NCI-H2196 (cell line): ENCODE measurements at regions not wholly inside any gene's neighbourhood (a gene's known extent, or its start where the extent isn't known, plus 50 kb on each side); places are given as distances from the start of the nearest gene placed in this dataset.

Source experiments
- DNase-seq: peaks from one replicate; lab custom pipeline; 2025; ENCODE audit not compliant: unreplicated experiment; lab: John Stamatoyannopoulos, UW

DNA sequence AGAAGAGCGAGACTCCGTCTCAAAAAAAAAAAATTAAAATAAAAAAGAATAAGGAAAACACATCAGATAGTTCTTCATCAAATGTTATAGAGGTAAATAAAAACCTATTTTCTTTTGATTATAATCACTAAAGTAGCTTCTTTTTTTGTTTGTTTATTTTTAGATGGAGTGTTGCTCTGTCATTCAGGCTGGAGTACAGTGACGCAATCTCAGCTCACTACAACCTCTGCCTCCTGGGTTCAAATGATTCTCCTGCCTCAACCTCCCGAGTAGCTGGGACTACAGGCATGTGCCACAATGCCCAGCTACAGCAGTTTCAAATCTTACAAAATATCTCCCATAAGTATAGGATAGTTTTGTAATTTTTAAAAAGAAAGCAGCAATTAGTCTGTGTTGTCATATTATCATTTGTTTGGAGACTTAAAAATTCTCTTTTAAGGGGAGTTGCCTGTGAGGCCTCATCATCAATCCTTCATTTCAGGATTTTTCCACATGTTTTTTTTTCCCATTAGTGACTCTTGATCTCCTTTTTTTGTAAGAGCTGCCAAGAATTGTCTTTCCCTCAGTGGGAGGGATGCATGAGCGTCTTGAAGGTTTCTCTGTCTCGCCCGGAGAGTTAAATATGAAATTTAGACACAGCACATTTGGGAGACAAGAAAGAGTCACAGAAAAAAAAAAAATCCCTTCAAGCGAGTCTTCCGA, 275.9 kb downstream of the CDCA7 start:
- DNase-seq: no peak

- no peak for DNase-seq
Measured at GRCh38 chr2:173631127-173631460, 276.4 kb downstream of the CDCA7 start.

GRCh38 chr2:173644146-173644545, 289.5 kb downstream of the CDCA7 start:
- DNase-seq: no peak

GRCh38 chr2:173647681-173648311, 293.1 kb downstream of the CDCA7 start:
- no peak for DNase-seq

GRCh38 chr2:173648816-173649215, 294.1 kb downstream of the CDCA7 start:
- DNase-seq: no peak

GRCh38 chr2:173649527-173650219, 295.0 kb downstream of the CDCA7 start:
- no peak for DNase-seq

- DNase-seq: no peak
Measured at GRCh38 chr2:173651891-173652290, 297.2 kb downstream of the CDCA7 start.

DNA sequence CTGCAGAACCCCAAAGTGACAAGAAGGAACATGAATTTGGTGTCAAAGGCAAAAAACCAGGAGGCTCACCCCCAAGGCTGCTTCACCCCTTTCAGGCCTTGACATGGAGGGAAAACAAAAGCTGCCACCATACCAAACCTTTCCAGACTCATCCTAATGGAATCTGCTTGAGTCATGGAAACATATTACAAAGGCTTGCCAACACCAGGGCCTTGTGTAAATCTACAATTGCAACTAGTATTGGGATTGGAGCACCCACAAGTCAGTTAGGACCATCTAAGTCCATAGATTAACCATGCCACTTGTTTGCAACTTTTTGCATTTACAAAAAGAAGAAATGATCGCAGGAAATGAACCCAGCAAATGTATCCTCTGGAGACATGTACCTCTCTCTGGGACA, 297.6 kb downstream of the CDCA7 start:
- no peak for DNase-seq

DNA sequence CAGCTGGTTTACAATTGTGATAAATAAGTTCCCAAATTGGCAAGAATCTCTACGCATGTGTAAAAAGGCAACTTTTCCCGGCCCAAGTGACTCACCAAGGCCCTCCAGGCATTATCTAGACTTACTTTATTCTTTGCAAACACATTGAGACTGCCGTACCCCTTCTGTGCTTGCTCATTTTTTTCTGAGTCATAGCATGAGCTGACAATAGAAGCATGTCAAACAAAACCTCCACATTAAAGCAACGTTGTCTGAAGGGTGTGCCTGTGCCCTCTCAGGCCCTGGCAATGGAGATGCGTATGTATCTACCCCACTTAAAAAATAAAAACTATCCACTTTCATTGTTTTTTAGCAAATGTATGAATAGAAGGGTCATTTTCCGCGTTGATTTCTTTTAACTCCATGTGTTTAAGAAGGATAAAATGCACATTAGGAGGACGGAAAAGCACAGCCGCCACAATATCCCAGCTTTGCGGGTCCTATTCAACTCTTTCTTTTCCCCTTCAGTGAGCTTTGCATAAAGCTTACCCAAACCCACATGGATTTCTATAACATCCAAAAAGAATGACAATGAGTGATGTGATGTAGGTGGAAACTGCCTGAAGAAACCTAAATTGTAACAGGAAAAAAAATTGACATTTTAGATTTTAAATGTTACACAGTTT, 298.2 kb downstream of the CDCA7 start:
- no peak for DNase-seq

DNA sequence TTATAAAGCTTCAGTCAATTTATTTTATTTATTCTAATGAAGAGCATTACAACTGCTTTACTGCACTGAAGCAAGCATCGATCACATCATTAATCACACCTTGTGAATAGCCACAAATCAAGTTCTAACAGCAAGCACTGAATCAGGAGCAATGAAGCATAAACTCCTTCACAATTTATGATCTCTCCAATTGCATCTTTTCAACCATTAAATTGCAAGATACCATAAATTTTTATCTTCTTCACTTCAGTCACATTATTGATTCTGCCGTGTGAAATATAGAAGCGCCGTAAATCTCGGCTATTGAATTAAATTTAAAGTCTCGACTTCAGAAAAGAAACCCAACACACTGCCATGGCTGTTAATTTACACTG, 298.7 kb downstream of the CDCA7 start:
- DNase-seq: no peak

GRCh38 chr2:173654161-173654895, 299.7 kb downstream of the CDCA7 start:
- DNase-seq: no peak

DNA sequence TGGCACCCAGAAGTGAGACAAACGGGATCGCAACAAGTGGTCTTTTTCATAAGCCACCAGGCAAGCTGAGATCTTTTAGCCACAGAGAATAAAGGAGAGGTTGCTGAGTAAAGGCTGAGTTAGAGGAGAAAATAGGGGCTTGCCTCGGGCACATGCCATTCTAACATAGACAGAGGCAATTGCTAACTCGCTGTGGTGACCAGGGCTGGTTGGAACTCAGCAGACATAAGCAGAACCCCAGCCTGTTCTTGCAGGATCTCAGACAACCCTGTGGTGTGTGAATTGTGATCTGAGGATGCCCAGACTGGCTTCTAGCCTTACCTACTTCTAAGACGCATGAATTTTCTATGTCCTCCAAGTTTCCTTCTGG, 300.2 kb downstream of the CDCA7 start:
- DNase-seq: no peak

- no peak for DNase-seq
Measured at GRCh38 chr2:173656086-173656485, 301.4 kb downstream of the CDCA7 start.

DNA sequence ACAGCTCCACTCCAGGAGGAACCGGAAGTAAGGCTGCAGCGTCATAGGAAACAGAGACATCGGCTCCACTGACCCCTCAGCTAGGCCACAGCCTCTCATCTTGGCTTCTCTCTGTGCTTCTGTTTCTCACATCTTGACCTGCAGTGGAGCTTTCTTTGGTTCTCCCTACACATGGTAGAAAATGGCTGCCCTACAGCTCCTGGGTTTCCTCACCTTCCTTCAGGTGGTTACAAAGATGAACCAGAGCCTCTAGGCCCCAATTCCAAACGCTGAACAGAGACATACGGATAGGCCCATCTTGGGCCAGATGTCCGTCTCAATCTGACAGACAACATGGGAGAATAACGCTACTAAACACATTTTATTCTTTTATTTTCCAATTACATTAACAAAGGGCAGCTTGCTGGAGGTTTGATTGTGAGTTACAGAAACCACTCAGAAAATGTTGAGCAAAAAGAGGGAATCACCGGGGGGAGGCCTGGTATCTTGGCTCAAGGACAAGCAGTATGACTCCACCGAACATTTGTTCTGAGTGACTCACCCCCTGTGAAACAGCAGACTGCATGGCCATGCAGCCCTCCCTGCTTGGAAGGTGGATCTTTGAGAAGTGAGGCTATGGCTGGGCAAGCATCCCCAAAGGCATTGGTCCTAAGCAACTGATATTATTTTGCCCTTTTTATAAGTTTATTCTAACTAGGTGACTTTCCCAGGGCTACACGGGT, 303.5 kb downstream of the CDCA7 start:
- DNase-seq: no peak

DNA sequence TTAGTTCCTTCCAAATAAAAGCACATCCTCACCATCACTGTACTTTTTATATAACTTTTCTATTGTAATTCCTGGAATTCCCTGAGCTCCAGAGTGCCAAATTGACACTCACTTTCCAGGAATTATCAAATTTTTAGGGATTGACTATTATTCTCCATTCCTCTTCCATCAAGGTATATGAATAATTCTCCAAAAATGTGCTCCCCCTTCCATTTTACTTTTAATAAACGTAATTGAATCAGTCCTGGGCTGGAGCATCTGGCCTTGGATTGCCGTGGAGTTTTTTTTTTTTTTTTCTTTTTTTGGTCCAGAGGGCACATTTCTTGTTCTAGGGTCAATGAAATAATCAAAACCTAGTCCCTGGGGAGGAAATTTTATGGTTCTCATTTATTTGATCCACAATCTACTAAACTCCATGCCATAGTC, 304.3 kb downstream of the CDCA7 start:
- no peak for DNase-seq

DNA sequence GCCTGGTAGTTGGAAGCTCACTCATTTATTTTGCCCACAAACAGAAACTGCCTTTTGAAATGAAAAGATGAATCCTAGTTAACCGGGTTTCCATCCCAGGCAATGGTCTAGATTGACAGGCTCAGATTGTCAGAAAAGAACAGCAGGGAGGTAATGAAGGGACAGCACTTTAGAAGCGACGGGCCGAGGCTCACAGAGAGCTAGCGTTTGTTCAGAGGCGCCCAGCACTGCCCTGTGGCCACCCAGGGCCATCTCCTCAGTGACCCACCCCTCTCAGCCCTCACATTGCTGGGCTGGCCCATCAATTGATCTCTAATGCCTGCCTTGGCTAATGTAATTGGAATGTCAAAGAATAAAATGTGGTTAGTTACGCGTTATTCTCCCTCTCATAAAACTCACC, 304.8 kb downstream of the CDCA7 start:
- no peak for DNase-seq

- DNase-seq: no peak
Measured at GRCh38 chr2:173661586-173661985, 303.6 kb downstream of the SP3 start.

GRCh38 chr2:173663353-173663752, 301.8 kb downstream of the SP3 start:
- no peak for DNase-seq

DNA sequence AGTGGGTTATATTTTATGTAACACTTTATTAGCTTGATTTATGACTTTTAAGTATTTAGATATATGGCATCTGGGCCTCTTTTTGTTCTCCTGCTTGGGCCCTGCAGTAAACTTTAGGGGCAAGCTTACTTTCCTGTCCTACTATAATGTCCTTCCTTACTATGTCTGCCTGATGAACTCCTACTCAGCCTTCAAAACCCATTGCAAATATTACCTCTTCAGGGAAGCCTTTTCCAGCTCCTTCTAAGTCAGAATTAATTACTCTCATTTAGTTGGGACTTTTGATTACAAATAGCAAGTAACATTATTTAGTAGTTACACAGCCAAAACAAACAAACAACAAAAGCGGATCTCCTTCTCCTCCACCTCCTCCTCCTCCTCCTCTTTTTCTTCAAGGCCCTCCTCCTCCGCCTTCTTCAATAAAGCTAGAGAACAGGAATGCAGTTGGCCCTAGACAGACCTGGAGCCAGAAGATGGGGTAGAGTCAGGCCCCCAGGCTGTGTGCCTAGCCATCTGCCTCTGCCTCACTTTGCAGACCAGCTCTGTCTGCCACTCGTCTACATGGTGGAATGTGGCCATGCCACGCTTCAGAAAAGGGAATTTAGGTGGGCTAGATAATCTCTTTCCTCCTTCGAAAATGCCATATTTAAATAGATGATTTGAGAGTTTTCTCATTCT, 301.2 kb downstream of the SP3 start:
- DNase-seq: no peak

GRCh38 chr2:173664513-173664910, 300.7 kb downstream of the SP3 start:
- DNase-seq: no peak
